GM12872 (cell line): ENCODE measurements at regions not wholly inside any gene's neighbourhood (a gene's known extent, or its start where the extent isn't known, plus 50 kb on each side); places are given as distances from the start of the nearest gene placed in this dataset.

Source experiments
- TF ChIP-seq, protein P1 (sequence below): IDR thresholded peaks from 3 replicates; pipeline ENCODE4 v1.5.1; 2011; ENCODE audit warnings: low read depth, mild to moderate bottlenecking, low read length, moderate library complexity; ENCODE audit not compliant: insufficient read depth

- TF ChIP-seq, protein P1, sequence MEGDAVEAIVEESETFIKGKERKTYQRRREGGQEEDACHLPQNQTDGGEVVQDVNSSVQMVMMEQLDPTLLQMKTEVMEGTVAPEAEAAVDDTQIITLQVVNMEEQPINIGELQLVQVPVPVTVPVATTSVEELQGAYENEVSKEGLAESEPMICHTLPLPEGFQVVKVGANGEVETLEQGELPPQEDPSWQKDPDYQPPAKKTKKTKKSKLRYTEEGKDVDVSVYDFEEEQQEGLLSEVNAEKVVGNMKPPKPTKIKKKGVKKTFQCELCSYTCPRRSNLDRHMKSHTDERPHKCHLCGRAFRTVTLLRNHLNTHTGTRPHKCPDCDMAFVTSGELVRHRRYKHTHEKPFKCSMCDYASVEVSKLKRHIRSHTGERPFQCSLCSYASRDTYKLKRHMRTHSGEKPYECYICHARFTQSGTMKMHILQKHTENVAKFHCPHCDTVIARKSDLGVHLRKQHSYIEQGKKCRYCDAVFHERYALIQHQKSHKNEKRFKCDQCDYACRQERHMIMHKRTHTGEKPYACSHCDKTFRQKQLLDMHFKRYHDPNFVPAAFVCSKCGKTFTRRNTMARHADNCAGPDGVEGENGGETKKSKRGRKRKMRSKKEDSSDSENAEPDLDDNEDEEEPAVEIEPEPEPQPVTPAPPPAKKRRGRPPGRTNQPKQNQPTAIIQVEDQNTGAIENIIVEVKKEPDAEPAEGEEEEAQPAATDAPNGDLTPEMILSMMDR, result no peak
These were observed 101.4 kb upstream of the POU3F3 start for GRCh38 chr2:104752504-104752903.

- TF ChIP-seq, protein P1, result no peak
These were observed 98.7 kb upstream of the POU3F3 start for GRCh38 chr2:104755026-104755878.

DNA sequence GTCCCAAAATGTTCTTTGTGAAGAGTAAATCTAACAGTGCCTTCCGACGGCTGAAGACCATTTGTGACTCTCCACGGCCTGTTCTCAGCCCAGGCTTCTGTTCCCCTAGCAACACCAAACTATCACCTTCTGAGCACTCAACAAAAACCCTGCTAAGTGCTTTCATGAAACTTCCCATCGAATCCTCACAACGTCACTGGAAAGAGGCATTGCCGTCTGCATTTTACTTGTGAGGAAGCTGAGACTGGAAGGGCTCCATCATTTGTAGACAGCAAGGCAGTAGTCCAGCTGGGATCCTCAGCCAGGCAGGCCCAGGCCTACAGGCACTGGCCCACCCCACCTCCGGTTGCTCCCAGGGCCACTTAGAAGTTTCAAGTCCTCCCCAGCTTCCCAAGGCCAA is 97.8 kb upstream of the POU3F3 start:
- TF ChIP-seq, protein P1, result no peak

DNA sequence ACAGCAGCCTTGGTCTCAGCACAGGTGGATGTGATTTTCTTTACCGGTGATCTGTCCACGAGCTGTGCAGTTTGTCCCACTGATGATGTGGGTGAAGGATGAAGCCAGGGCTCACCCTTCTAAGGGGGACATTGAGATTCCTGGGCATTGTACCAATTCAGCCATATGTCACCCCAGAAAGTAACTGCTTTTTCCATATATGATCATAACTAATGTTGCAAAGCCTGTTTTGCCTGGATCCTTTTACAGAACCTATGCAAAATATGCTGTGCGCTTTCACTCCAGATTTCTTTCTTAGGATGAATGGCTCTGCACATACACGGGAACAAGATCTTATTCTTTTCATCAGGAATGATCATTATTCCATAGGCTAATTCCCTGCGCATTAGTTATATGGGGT is 96.9 kb upstream of the POU3F3 start:
- TF ChIP-seq, protein P1, result no peak

GRCh38 chr2:104758199-104758620 is 95.7 kb upstream of the POU3F3 start:
- TF ChIP-seq, protein P1, result no peak

- TF ChIP-seq, protein P1, result no peak
These were observed 91.9 kb upstream of the POU3F3 start for GRCh38 chr2:104762031-104762430.

- TF ChIP-seq, protein P1, result no peak
These were observed 87.2 kb upstream of the POU3F3 start for GRCh38 chr2:104766683-104767082.
